GM21576 (cell line): ENCODE measurements at regions not wholly inside any gene's neighbourhood (a gene's known extent, or its start where the extent isn't known, plus 50 kb on each side); places are given as distances from the start of the nearest gene placed in this dataset.
"Not testable (repeated sequence)": the region's sequence is repeated elsewhere in the genome, so short reads cannot be mapped to it uniquely, and the experiment has no call there.

Experiments used
- ATAC-seq: cut with Tn5 transposase; IDR thresholded peaks from one replicate; pipeline ENCODE4 v1.9.1; 2021; ENCODE audit warnings: mild to moderate bottlenecking, moderate library complexity; ENCODE audit not compliant: unreplicated experiment

GRCh38 chr15:32536507-32537172 is 56.6 kb upstream of the GOLGA8N start:
- ATAC-seq: peak; percentile 84

GRCh38 chr15:32536057-32536493 is 57.2 kb upstream of the GOLGA8N start:
- peak; percentile 7 for ATAC-seq

DNA sequence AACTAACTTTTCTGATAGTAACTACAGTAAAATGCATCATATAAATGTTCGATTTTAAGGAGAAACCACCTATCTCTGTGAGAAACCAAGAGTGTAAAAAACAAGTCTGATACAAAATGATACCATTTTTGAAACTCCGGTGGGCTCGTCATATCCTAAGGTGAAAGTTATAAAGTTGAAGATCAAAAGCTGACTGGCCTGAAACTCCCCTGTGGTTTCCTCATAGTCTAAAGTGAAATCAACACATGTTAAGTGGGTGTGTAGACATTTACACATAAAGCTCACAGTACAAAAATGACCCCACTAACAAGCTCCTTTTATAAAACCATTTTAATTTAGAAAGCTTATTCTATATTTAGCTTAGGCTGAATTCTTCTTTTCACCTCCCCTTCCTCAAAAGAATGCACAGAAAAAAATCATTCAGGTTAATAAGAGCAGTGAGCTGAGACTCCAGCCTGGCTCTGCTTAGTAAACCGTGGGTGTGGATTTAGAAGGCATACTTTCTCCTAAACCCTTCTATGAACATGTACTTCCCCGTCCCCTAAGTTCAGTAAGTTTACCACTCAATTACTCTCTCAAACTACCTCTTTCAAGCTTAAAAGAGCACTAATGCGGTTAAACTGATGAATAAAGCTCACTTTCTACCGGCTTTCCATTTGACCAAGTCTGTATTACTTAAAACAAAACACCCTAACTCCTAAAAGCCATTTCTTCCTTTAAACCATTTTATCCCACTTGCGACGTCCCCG is 57.9 kb upstream of the GOLGA8N start:
- ATAC-seq: peak; percentile 36

- ATAC-seq: not testable (repeated sequence)
These were observed 67.5 kb upstream of the GOLGA8O start for GRCh38 chr15:32522900-32523299.

GRCh38 chr15:32522421-32522820 is 67.0 kb upstream of the GOLGA8O start:
- not testable (repeated sequence) for ATAC-seq

DNA sequence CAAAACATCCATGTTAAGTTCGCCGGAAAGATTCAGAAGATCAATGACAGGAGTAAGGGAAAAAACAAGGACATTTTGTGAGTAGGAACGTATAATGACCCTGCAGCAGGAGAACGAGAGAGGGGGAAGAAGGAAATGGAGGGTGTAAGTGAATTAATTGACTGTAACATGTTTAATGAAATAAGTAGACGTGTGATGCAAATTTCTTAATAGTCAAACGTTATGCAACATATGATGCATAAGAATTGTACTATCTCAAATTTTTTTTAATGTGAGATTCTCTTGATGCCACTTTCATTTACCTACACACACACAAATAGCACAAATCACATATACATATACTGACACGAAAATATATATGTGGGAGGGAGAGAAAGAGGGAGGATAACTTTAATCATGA is 63.5 kb upstream of the GOLGA8O start:
- not testable (repeated sequence) for ATAC-seq

- ATAC-seq: not testable (repeated sequence)
These were observed 62.6 kb upstream of the GOLGA8O start for GRCh38 chr15:32518013-32518412.

GRCh38 chr15:32516954-32517353 is 61.5 kb upstream of the GOLGA8O start:
- not testable (repeated sequence) for ATAC-seq

DNA sequence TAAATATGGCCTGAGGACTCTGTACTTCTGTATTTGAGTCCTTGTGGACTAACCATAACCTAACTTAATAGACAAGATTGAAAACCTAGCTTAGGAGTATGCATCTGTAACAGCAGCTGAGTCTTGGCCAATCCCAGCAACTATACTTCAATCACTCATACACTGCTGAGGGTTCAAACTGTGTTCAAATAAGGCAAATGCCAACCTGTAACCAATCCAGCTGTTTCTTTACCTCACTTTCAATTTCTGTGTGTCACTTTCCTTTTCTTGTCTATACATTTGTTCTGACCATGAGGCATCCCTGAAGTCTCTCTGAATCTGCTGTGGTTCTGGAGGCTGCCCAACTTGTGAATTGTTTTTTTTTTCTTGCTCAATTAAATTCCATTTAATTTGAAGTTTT is 57.9 kb upstream of the GOLGA8O start:
- ATAC-seq: not testable (repeated sequence)

DNA sequence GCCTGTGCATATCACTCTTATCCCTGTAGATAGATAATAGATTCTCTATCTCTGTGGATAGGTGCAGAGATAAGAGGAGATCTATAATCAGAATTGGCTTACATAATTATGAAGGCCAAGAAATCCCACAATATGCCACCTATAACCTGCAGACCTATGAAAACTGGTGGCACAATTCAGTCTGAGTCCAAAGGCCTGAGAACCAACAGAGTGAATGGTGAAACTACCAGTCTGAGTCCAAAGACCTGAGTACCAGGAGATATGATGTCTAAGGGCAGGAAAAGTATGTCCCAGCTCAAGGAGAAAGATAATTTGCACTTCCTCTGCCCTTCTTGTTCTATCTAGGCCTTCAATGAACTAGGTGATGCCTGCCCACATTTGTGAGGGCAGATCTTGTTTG is 54.6 kb upstream of the GOLGA8O start:
- not testable (repeated sequence) for ATAC-seq

DNA sequence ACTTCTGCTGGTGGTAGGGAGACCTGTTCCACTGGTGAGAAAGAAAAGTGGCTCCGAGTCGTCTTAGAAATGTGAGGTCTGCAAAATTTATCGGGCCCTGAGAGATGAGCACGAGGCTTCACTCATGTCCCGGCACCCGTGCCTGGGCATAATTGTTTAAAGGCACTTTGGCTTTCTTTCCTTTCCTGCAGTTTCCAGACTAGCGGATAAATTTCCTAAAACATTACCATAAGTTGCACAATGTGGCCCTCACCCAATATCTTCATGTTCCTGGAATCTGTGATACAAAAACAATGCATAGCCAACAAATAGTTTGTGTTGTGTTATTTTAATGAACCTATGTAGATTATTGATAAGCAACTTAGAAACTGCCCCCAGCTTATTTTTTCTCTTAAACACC is 52.6 kb upstream of the GOLGA8O start:
- ATAC-seq: not testable (repeated sequence)

DNA sequence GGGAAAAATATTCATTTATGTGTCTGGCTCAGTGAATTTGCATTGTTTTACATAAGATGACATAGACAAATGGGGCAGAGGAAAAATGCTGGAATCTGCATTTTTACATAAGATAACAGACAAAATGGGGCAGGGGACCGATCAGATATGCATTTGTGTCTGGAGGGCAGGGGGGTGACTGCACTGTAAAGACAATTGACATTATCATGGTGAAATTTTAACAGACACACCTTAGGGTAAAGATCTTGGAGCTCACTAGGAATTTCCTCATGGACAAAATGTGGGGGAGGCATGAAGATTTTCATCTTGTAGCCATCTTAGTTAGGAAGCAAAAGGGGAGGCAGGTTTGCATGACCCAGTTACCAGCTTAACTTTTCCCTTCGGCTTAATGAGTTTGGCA is 51.4 kb upstream of the GOLGA8O start:
- ATAC-seq: not testable (repeated sequence)

DNA sequence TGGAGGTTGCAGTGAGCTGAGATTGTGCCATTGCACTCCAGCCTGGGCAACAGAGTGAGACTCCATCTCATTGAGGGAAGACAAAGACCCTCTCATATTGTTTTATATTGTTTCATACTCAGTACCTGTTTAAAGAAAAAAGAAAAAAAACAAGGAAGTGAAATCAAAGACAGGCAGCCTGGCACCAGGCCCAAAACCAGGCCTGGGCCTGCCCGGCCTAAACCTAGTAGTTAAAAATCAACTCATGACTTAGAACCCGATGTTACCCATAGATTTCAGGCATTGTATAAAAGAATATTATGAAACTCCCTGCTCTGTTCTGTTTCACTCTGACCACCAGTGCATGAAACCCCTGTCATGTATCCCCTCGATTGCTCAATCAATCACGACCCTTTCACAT is 50.2 kb upstream of the GOLGA8O start:
- not testable (repeated sequence) for ATAC-seq
